NCI-H146 treated with DMSO at 0.1 percent for 48 hours (cell line): ENCODE measurements at regions not wholly inside any gene's neighbourhood (a gene's known extent, or its start where the extent isn't known, plus 50 kb on each side); places are given as distances from the start of the nearest gene placed in this dataset.

ENCODE experiments used
- DNase-seq: peaks from one replicate; lab custom pipeline; 2025; ENCODE audit not compliant: unreplicated experiment; lab: John Stamatoyannopoulos, UW

DNA sequence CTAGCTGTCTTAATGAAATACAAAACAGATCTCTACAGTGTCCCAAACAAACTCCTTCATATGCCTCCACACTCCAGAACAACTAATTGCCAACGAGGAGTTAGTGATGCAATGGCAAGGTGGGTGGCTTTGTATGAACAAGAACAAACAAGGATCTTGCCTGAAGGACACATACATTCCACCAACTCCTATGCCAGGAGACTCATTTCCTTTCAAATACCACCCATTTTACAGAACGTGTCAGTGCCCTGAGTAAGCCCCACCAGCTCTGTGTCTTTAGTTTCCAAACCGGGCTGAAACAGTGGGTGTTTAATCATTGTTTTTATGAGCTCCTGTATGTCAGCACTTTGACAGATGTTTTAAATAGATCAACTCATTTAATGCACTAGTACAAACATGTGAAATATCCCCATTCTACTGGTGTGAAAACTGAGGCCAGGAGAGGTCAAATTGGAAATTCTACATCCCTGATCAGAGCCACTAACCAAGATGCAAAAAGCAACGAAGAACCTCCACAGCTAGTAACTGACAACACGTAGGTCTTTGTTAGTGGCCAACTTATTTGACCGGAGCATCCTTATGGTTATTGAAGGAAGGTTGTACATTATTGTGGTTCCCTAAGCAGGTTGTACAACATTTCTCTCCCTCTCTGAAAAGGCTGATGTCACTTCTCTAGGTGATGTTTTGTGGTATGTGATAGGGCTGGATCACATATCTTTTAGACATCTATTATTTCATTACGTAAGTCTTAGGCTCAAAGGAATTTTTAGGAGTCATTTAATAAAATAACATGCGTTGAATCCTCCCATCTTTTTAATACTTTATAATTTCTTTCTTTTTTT lies 534.9 kb upstream of the TNP1 start:
- no peak for DNase-seq

DNA sequence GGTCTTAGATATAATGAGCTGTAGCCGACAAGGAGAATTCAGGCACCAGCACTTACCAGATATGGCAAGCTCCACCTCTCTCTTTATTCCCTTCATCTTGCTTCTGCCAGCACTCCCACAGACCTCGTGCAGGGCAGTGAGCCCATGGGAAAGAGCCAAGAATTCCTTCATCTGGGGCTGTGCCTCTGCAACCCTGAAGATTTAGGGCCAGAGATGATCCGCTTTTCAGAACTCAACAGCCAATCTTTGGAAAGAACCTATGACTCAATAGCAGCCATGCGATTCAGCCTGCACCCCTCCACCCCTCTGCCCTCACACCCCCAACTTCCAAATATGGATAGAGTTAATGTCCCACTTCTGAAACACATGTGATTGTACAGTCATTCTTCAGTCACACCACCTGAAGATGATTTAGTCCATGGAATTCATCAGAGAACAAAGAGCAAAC lies 533.7 kb upstream of the TNP1 start:
- DNase-seq, result no peak

DNA sequence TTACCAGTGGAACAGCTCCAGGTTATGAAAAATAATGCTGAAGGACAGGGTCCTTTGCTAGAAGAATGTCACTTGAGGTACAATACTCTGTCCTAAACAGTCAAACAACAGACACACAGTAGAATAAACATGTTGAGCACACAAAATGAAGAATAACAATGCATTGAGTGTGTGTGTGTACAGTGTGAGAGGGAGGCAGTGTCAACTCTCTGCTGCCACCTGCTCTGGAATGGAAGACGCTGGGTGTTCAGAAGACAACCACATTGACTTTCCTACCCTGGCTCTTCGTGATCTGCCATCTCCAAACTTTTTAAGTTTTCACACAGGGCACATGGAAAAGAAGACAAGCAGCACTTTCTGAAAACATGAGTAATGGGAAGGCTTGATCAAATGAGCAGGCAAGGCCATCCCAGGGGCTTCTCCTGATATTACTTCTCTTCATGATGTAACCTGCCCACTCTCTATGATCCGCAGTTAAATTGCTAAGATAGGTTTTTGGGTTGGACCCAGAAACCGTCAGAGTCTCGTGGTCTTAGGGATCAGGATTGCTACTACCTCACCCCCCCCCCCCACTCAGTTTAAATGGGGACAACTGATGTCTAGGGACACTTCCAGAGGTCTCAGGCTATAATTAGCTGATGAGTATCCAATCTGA lies 533.2 kb upstream of the TNP1 start:
- DNase-seq, result no peak

DNA sequence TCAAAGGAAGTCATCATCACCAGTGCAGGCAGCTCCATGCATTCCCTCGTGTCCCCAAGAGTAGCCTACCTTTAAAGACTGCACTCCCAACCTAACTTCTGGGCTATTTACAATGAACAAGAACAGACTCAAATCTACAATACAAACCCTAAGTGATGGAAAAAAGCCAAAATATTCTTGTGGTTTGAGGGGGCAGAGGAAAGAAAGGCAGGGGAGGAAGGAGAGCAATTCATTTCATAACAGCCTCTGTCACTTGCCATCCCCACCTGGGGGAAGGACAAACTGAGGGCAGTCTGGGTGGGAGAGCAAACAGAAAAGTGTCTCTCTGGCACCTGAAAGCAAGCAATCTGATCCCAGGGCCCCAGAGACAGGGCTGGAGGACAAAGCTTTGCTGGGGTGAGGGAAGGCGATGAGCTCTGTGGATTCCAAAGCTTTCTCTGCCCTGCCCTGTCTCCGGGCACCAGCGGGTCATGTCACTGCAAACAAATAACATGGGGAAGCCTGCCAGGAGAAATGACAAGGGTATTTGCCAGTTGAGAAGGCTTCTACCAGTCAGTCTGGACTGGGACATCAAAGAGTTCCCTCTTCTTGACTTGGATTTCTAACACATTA lies 528.0 kb upstream of the TNP1 start:
- DNase-seq, result no peak

DNA sequence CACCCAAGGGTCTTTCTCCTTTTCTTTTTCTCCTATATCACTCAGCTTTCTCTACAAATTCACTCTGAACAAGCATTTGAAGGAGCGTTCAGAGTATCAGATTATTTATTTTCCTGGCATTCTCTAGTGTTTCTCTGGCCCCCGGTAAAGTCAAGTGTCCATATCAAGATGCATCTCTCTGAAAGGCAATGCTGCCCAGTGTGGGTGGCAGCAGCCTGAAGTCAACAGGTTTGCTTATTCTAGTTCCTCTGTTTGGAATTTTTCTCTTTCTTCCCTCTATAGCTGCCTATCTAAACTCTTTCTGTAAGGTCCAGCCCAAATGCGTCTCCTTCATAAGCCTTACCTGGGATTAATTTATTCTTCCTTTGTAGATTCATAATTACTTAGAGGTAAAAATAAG lies 526.2 kb upstream of the TNP1 start:
- DNase-seq, result no peak

DNA sequence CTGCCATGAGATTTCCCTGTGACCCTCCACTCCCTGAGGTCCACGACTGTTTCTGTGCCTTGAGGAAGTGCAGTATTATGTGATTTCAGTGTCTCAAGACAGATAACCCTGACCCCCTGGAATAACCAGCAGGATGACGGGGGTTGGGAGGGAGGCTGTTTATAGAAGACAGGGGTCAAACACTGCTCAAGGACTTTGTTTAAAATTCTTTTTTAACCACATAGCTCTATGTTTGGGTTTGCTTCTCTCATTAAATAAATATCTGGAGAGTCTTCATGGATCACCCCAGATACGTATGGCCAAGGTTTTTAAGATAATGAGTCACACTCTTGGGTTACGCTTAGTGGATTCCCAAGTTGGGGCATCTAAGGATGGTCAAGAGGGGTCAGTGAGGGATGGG lies 523.8 kb upstream of the TNP1 start:
- DNase-seq, result no peak

DNA sequence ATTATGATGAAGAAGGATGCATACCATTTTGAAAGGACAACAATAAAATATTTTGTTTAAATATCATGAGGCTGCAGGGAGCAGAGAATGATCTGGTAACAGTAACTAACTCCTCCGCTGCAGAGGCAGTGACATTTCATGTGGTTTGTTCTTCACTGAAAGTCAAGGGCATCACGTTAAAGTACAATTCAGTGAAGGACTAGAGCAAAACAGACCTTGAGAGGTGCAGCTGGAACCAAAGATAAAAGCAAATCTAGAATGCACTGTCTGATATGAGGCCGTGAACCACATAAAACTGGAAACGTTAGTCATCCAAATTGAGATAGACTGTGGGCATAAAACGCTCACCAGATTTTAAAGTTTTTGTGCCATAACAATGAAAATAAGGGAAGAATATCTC lies 522.9 kb upstream of the TNP1 start:
- DNase-seq, result no peak

DNA sequence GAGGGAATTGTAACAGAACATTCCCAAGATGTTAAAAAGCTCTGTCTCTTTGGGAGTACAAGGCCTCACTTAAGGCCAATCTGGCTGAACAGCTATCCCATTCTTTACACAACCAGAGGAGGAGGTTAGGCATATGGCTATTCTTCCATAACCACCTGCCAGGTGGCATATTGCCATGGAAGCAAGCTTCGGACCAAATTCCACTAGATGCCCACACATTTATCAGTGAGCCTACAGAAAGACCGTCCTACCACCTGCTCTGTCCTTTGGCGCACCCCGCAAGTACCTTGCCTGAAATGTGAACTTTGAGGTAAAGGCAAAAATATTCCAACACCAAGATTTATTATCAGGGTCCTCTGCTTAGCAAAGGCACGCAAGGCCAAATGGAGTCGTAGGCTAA lies 519.9 kb upstream of the TNP1 start:
- DNase-seq, result no peak

DNA sequence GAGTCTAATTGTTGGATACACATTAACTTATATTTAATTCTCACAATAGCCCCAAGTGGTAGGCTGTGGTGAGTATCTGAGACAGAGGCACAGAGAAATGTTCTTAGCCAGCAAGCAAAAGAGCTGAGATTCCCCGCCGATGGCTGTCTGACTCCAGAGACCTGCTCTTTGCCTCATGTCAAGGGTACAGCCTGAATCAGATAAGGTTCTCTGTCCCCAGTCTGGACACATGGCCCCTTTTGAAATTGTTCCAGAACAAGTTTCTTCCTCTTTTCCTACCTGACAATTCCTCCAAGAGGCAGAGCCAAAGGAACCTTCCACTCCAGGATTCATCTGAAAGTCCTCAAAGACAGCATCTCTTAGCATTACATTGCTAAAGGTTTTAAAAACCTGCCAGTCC lies 512.9 kb upstream of the TNP1 start:
- DNase-seq, result no peak

DNA sequence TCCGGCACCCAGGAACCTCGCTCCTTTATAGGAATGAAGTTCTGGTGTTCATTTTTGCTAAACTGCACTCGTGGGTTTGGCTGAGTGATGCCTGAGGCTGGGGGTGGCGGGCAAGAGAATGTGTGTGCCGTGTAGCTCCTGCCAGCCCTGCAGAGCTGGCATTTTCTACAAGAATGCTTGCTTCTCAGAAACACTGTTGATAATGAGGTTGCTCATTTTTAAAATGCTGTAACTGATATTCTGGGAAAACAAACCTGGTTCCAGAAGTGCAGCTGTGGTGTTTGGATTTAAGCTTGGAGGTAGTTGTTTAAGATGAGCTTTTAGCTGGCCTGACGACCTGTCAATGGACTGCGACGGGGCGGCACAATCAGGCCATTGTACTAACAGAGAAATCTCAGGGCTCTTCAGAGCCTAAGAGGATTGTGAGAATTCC lies 511.9 kb upstream of the TNP1 start:
- DNase-seq, result no peak

DNA sequence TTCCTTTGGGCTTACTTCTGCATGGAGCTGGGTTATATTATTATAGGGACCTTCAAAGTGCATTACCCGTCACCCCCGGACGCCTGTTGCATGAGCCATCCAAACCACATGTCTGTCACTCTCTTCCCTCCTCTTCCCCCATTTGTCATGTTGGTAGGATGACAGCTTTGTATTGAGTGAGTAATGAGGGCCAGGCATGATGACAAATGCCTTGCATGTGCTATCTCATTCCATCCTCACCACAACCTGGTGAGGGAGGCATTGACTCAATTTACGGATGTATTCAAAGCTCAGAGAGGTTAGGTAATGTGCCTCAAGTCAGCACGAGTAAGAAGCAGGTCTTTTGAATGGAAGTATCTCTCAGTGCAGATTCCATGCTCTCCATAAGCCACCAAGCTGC lies 510.5 kb upstream of the TNP1 start:
- no peak for DNase-seq

DNA sequence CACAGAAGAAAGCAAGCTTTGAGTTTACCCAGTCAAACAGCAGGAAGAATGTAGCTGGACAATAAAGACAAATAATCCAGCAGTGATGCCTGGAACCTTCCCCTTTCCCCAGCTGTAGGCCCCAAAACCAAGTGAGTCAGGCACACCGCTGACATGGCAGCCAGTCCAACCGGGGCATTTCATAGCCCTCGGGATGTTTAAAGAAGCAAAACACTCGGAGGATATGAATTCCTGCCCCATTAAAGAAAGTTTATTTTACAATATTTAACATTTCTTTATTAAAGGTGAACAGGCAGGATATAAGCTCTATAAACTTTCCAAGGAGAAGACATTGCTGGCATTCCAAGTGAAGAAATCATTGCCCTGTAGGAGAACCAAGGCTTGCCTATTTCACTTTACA lies 507.6 kb upstream of the TNP1 start:
- no peak for DNase-seq

DNA sequence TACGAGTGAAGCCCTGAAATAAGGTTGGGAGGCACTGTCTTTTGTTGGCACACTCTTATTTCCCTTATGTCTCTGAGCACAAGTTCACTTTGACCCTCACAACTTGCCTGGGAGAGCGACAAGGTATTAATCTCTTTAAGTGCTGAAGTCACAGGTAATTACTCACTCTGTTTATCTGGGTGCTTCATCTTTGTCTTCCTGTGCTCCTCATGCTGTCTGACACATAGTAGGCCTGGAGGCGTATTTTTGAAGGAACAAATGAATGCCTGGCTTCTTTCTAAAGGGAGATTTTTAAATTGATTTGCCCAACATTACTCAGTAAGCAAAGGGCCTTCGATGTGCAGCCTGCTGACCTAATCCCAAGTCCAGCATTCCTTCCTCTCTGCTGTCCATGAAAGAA lies 507.1 kb upstream of the TNP1 start:
- DNase-seq, result no peak

DNA sequence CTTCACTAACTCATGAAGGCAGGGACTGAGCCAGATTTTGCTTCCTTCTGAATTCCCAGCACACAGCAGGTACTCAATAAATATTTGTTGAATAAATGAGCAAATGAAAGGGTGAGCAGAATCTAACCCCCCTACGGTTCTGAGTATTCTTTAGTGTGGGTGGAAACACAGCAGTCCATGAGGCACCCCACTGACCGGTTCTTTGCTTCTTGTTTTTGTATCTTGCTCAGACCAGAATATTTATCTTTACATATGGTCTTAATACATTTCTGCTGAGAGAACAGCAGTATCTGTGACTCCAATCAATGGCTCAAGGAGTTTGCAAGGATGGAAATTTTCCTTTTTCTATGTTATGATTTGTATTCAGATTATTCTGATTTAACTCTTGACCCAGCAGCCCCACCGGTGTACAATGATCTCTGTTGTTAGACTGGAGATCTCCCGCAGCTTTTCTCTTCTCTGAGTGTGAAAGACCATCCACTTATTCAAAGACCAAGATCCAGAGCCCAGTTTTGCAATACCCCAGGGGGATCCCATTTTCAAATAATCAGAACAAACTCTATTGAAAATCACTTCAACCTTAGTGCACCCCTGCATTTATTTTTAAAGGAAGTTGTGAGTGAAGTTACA lies 506.5 kb upstream of the TNP1 start:
- peak; percentile 79 for DNase-seq

DNA sequence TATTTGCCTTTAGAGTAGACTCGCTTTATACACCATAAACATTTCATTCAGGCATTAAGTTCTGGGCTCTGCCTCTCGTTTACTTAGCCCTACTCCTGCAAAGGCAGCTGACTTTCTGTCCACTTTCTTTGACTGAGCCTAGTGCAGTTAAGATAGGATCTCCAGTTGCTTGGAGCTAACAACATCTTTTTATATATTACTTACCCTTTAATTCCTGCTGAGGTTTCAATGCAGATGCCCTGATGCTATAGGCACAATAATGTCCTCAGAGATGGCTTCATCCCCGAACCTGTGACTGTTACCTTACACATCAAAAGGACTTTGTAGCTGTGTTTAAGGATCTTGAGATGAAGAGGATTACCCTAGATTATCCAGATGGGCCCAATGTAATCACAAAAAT lies 505.8 kb upstream of the TNP1 start:
- no peak for DNase-seq

DNA sequence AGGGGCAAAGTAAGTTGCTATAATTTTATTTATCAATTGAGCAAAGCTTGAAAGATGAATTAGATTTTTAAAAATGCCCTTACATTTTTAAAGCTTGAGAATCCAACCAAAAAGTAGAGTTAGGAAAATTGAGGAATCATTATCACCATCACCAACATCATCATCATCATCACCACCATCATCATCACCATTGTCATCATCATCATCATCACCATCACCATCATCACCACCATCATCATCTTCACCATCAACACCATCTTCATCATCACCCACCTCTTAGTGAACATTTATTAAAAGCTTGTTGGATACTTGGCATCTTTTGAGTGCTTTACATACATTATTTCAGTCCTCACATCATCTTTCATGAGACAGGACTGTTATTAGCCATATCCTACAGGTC lies 504.4 kb upstream of the TNP1 start:
- DNase-seq, result no peak

DNA sequence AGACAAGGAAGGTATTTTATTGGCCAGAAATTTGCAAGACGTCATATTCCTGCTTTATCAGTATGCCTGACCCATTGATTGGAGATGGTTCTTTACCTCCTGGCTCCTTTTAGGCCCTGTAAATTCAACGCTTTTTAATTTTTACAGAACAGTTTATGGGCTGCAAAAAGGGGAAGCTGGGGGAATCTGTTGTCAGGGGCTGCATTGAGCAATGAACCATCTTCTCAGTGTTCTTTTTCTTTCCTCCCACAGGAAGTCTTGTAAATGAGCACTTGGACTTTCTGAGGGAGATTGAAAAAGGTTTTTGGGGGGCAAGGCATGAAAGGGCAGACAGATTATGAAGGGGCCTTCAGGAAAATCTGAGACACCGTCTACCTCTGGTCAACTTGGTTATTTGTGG lies 503.6 kb upstream of the TNP1 start:
- DNase-seq, result no peak

DNA sequence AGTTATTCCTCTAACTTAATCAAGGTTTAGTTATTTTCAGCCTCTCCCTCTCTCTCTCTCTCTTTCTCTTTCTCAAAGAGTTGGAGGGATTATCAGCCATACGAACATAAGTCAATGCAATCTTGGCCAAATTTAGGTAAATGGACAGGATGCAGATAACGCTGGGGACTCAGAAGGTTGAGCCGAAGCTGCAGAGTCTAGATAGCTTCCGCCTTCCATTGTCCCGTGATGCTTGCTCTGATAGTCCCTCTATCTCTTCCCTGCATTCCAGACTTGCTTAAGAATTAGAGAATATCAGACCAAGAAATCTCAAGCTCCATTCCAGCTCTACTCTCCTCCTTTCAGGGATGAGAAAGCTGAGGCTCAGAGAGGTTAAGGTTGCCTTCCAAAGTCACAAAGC lies 502.8 kb upstream of the TNP1 start:
- no peak for DNase-seq

DNA sequence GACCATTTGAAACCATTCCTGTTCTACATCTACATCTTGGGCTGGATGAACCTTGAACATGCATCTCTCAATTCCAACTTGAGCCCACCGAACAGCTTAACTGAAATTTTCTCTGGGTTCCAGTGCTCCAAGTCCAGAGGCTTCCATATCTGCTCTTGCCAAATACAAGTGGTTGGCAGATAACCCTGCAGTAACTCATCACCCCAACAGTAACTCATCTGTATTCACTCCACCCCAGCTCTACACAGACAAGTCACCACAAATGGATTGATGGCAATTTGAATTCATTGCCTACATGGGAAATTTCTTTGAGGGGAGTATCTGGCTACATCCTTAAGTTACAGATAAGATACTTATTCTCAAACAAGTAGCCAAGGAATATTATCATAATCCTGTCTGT lies 502.4 kb upstream of the TNP1 start:
- DNase-seq, result no peak

DNA sequence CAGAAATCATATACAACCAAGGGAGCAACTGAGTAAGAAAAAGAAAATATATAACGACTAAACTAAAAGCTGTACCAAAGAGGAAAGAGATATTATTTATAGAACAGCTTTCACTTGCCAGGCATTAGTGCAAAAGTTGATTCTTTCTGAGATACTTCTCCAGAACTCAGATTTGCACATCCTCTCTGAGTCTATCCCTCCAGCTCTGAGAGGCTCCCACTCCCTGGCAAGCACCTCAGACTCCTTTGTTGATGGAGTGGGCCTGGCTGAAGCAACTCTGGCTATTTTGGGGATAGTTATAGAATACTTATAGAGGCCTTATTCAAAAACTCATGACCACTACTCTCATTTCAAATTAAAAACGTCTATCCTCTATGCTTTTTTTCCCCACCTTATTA lies 501.6 kb upstream of the TNP1 start:
- no peak for DNase-seq

DNA sequence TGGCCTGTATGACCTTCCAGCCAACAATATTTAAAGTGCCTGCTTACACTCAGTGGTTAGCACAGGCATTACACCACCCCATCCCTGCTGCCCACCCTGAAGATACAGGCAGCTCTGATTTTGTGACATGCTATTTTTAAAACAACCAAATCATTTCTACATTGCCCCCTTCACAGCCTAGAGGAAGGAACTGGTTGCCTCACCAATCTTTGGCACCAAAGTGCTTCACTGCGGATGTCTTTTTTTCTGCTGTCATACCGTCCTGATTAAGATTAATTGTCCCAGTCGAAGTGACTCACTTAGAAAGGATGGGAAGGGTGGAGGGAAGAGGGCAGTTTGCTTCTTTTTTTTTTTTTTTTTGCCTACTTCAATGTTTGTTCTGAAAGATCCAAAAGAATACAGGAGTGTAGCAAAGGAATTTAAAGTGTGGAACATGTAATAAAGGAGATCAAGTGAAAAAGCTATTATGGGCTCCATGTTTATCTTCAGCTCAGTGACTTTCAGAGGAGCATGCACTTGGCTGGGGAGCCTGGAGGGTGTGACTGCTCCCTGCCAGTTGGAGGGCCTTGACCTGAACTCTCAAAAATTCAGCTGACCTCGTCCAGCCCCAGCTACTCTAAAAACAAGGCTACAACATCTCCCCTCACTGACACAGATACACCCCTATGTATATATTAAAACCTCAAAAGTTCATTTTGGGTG lies 501.1 kb upstream of the TNP1 start:
- no peak for DNase-seq
